ENCODE measurements at regions not wholly inside any gene's neighbourhood (a gene's known extent, or its start where the extent isn't known, plus 50 kb on each side); places are given as distances from the start of the nearest gene placed in this dataset.

DNA sequence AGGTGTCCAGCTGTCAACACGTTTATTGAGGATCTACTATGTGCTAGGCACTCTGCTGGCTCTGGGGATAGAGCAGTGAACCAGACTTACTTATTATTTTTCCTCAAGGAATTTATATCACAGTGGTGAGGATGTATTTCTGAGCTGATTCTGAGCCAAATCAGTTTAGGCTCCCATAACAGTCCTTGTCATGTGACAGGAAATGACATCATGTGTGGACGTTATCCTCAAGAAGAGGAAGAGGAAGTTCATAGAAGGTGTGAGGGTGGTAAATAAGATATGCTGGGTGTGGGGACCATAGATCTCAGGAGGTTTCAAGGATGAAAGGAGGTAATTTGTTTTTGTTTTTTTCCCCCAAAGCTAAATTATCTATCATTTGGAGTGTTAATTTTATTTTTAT is 873.5 kb upstream of the EEF2KMT start:
- DNase-seq (ENCODE audit: low read depth, low spot score): no peak
- no peak overlapping the region for H3K27ac ChIP-seq (ENCODE audit: low read depth, low read length)
- H3K27me3 ChIP-seq (ENCODE audit: control insufficient read depth, insufficient read depth, low read length): no peaks in the 10 kb centered on the region
- H3K4me3 ChIP-seq (ENCODE audit: low read depth, low read length): no peak overlapping the region
- CTCF ChIA-PET: no interaction called here
- TF ChIP-seq CTCF (IDR thresholded peaks at IDR 0.05; ENCODE audit: low read depth, low read length): no peak
- POLR2A ChIA-PET: no interaction called here
- H3K9me3 ChIP-seq (ENCODE audit: control insufficient read depth, insufficient read depth, low read length): peaks cover 28% of the 10 kb centered on the region

DNA sequence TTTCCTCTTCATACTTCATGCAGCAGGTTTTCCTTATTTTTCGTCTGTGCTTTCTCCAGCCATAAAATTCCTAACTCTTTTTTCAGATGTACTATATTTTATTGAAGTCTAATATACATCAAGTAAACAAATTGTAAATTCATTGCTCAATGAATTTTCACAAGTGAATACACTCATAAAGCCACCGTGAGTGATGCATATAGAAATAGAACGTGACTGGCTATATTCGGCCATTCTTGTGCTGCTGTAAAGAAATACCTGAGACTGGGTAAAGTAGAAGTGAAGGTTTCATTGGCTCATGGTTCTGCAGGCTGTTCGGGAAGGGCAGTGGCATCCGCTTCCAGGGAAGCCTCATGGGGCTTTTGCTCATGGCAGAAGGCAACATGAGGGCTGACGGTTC is 868.4 kb upstream of the EEF2KMT start:
- ChIA-PET CTCF (no interaction called here), POLR2A (no interaction called here)
- Histone ChIP-seq H3K27me3 (ENCODE audit: control insufficient read depth, insufficient read depth, low read length) (no peaks in the 10 kb centered on the region), H3K27ac (ENCODE audit: low read depth, low read length) (no peak overlapping the region), H3K9me3 (ENCODE audit: control insufficient read depth, insufficient read depth, low read length) (peaks cover 18% of the 10 kb centered on the region), H3K4me3 (ENCODE audit: low read depth, low read length) (no peak overlapping the region)
- no peak for DNase-seq (ENCODE audit: low read depth, low spot score)
- TF ChIP-seq CTCF (IDR thresholded peaks at IDR 0.05; ENCODE audit: low read depth, low read length): no peak

- Histone ChIP-seq H3K4me3 (ENCODE audit: low read depth, low read length) (no peak overlapping the region), H3K27me3 (ENCODE audit: control insufficient read depth, insufficient read depth, low read length) (no peaks in the 10 kb centered on the region), H3K9me3 (ENCODE audit: control insufficient read depth, insufficient read depth, low read length) (peaks cover 17% of the 10 kb centered on the region), H3K27ac (ENCODE audit: low read depth, low read length) (no peak overlapping the region)
- CTCF ChIA-PET: no interaction called here
- TF ChIP-seq CTCF (IDR thresholded peaks at IDR 0.05; ENCODE audit: low read depth, low read length): no peak
- DNase-seq (ENCODE audit: low read depth, low spot score): no peak
- POLR2A ChIA-PET: no interaction called here
Observed at GRCh38 chr16:5965321-5965720, 867.7 kb upstream of the EEF2KMT start.

DNA sequence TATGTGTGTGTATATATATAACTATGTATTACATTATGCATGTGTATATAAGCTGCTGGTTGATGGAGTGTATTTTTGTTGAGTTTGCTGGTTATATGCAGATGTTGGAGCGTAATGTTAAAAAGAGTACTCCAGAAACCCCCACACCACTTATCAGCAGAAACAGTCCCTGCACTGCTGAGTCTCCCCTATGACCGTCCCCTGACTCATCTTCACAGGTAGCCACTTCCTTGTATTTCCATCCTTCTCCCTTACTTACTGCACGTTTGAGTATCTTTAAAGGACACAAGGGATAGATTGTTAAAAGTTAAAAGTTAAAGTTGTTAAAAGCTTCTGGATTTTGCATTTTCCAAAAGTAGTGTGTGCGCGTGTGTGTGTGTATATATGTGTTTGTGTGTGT is 853.9 kb upstream of the EEF2KMT start:
- ChIA-PET POLR2A (no interaction called here), CTCF (no interaction called here)
- DNase-seq (ENCODE audit: low read depth, low spot score): no peak
- Histone ChIP-seq H3K27ac (ENCODE audit: low read depth, low read length) (no peak overlapping the region), H3K9me3 (ENCODE audit: control insufficient read depth, insufficient read depth, low read length) (peaks cover 35% of the 10 kb centered on the region), H3K4me3 (ENCODE audit: low read depth, low read length) (no peak overlapping the region), H3K27me3 (ENCODE audit: control insufficient read depth, insufficient read depth, low read length) (no peaks in the 10 kb centered on the region)
- TF ChIP-seq CTCF (IDR thresholded peaks at IDR 0.05; ENCODE audit: low read depth, low read length): no peak

DNA sequence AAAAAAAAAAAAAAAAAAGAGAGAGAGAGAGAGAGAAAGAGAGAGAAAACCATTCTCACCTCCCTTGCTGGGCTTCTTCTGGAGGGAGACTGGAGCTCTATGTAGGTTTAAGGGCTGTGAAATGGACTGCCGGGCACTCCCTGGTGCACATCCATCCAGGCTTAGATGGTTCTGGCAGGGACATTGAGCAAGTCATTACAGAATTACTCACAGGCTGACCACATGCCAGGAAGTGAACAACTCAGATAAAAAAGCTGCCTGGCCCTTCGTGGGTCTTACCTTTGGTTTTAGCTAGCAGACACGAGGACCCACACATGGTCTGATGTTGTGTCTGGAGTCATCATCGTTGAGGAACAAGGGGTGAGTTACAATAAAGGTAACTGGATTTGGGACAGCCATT is 847.4 kb upstream of the EEF2KMT start:
- DNase-seq (ENCODE audit: low read depth, low spot score): no peak
- CTCF ChIA-PET: no interaction called here
- Histone ChIP-seq H3K4me3 (ENCODE audit: low read depth, low read length) (no peak overlapping the region), H3K27me3 (ENCODE audit: control insufficient read depth, insufficient read depth, low read length) (no peaks in the 10 kb centered on the region), H3K9me3 (ENCODE audit: control insufficient read depth, insufficient read depth, low read length) (peaks cover 49% of the 10 kb centered on the region), H3K27ac (ENCODE audit: low read depth, low read length) (no peak overlapping the region)
- no peak for TF ChIP-seq CTCF (IDR thresholded peaks at IDR 0.05; ENCODE audit: low read depth, low read length)
- POLR2A ChIA-PET: no interaction called here
